ENCODE measurements at regions not wholly inside any gene's neighbourhood (a gene's known extent, or its start where the extent isn't known, plus 50 kb on each side); places are given as distances from the start of the nearest gene placed in this dataset.

DNA sequence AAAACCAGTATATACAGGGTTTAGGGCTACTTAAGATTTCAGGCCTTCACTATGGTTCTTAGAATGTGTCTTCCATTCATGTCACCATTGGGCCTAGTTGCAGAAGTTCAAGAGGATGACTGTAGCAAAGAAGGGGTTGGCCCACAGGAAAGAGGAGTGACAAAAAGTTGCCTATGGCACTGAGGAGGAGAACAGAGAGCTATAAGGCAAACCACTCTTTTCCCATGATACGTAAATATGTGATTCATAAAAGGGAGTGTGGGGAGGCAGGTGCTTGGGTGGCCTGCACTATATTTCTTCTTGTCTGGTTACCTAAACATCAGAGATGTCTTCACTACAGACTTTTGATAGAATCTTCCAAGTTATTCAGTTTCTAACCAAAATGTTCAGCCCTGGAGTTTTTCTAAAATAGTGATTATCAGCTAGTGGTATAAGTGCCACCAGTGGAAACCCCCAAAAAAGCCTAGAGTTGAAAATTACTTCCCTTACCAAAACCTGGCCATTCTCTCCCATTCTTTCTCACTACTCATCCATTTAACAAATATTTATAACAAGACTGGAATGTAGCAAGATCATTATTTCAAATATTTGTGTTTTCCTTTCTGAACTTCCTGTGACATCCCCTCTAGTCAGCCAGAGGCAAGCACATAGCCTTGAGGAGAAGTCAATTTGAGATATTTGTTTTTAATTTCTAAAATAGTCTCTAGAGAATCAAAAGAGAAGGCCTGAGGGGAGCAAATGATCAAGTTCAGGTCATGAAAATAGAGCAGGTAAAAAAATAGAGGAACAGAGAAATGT lies 367.4 kb downstream of the EFNA5 start:
- H3K4me3 ChIP-seq, result no peak overlapping the region
- no peaks in the 10 kb centered on the region for H3K27me3 ChIP-seq
- DNase-seq, result no peak
- no peaks in the 10 kb centered on the region for H3K36me3 ChIP-seq
- H3K4me1 ChIP-seq, result no peaks in the 10 kb centered on the region
- H3K27ac ChIP-seq, result no peak overlapping the region
- H3K9me3 ChIP-seq (replicated peaks), result no peaks in the 10 kb centered on the region

- Histone ChIP-seq H3K4me1 (no peaks in the 10 kb centered on the region), H3K9me3 (replicated peaks) (no peaks in the 10 kb centered on the region), H3K4me3 (no peak overlapping the region), H3K36me3 (no peaks in the 10 kb centered on the region), H3K27ac (no peak overlapping the region), H3K27me3 (no peaks in the 10 kb centered on the region)
- DNase-seq, result no peak
Measured at GRCh38 chr5:107302441-107302840, 368.3 kb downstream of the EFNA5 start.

- Histone ChIP-seq H3K36me3 (no peaks in the 10 kb centered on the region), H3K4me3 (no peak overlapping the region), H3K9me3 (replicated peaks) (no peaks in the 10 kb centered on the region), H3K27me3 (no peaks in the 10 kb centered on the region), H3K27ac (no peak overlapping the region), H3K4me1 (no peaks in the 10 kb centered on the region)
- no peak for DNase-seq
Measured at GRCh38 chr5:107301999-107302398, 368.7 kb downstream of the EFNA5 start.

GRCh38 chr5:107300721-107301327 lies 369.9 kb downstream of the EFNA5 start:
- no peaks in the 10 kb centered on the region for H3K36me3 ChIP-seq
- no peak overlapping the region for H3K4me3 ChIP-seq
- DNase-seq, result no peak
- no peak overlapping the region for H3K27ac ChIP-seq
- H3K9me3 ChIP-seq (replicated peaks), result no peaks in the 10 kb centered on the region
- H3K27me3 ChIP-seq, result no peaks in the 10 kb centered on the region
- H3K4me1 ChIP-seq, result no peaks in the 10 kb centered on the region

DNA sequence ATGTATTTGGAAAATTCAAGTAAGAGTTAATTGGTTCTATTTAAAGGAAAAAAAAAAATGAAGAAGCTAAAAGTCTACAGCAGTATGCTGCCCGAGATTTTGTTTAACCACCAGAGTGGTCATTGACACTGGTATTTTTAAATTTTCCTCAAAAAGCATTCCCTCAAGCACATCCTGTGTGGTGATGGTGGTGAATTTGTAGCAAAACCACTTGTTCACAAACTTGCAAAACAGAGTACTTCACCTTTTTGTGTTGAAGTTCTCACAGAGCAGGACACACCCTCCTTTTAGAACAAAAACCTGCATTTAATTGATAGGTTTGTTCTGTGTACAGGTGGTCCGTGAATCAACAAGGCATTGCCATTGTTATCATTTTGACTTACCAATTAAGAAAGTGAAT lies 374.2 kb downstream of the EFNA5 start:
- no peaks in the 10 kb centered on the region for H3K4me1 ChIP-seq
- no peak overlapping the region for H3K27ac ChIP-seq
- H3K36me3 ChIP-seq, result no peaks in the 10 kb centered on the region
- H3K27me3 ChIP-seq, result no peaks in the 10 kb centered on the region
- DNase-seq, result no peak
- H3K4me3 ChIP-seq, result no peak overlapping the region
- H3K9me3 ChIP-seq (replicated peaks), result no peaks in the 10 kb centered on the region

DNA sequence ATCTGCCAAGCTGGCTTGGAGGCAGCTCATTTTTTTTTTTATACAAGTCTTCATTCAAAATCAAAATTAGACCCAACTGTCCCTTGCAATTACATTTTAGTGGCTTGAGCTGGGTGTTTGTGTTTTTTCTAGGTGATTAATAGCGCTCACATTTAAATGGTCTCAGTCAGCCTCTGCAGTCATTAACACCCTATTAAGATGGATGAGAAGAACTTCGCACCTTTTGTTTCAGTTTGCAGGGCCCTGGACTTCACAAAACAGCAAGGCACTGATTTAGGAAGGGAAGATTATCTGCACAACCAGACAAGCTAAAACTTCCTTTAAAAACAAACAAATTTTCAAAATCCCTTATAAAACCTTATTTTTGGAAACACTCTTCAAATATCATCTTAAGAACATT lies 374.8 kb downstream of the EFNA5 start:
- no peak overlapping the region for H3K4me3 ChIP-seq
- no peaks in the 10 kb centered on the region for H3K36me3 ChIP-seq
- no peaks in the 10 kb centered on the region for H3K4me1 ChIP-seq
- no peak for DNase-seq
- no peaks in the 10 kb centered on the region for H3K27me3 ChIP-seq
- H3K9me3 ChIP-seq (replicated peaks), result no peaks in the 10 kb centered on the region
- H3K27ac ChIP-seq, result no peak overlapping the region

- Histone ChIP-seq H3K4me3 (no peak overlapping the region), H3K36me3 (no peaks in the 10 kb centered on the region), H3K27me3 (no peaks in the 10 kb centered on the region), H3K27ac (no peak overlapping the region), H3K4me1 (no peaks in the 10 kb centered on the region), H3K9me3 (replicated peaks) (no peaks in the 10 kb centered on the region)
- DNase-seq, result no peak
Measured at GRCh38 chr5:107294669-107295068, 376.1 kb downstream of the EFNA5 start.

GRCh38 chr5:107294211-107294550 lies 376.6 kb downstream of the EFNA5 start:
- Histone ChIP-seq H3K36me3 (no peaks in the 10 kb centered on the region), H3K27me3 (no peaks in the 10 kb centered on the region), H3K4me1 (no peaks in the 10 kb centered on the region), H3K27ac (no peak overlapping the region), H3K9me3 (replicated peaks) (no peaks in the 10 kb centered on the region), H3K4me3 (no peak overlapping the region)
- DNase-seq, result no peak

DNA sequence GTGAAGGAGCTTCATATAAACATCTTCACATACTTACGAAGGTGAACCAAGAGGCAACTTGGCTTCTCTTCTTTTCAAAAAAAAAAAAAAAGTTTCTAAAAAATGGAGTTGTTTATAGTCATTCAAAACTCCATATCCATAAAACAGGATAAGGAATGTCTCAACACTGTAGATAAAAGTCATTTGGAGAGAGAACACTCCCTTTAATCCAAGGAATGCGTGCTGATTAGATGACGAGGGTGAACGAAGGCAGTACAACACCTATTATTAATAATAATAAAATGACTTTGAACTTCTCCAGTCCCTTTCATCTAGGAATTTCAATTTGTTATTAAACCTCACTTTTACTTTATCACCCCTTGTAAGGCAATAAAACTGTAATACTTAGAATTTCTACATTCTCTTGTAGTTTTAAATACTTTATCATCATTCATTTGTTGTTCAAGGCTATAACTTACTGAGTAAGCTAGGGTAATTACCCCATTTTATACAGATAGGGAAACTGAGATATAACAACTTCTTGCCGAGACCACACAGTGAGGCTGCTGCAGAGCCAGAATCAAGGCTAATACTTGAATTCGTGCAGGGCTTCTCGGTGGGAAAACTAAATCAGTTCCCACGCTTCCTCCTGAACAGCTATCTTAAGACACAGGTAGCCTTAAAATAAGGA lies 377.1 kb downstream of the EFNA5 start:
- H3K27ac ChIP-seq, result no peak overlapping the region
- no peak overlapping the region for H3K4me3 ChIP-seq
- DNase-seq, result no peak
- no peaks in the 10 kb centered on the region for H3K27me3 ChIP-seq
- H3K9me3 ChIP-seq (replicated peaks), result no peaks in the 10 kb centered on the region
- no peaks in the 10 kb centered on the region for H3K36me3 ChIP-seq
- H3K4me1 ChIP-seq, result no peaks in the 10 kb centered on the region

- no peaks in the 10 kb centered on the region for H3K27me3 ChIP-seq
- H3K9me3 ChIP-seq (replicated peaks), result no peaks in the 10 kb centered on the region
- DNase-seq, result no peak
- H3K36me3 ChIP-seq, result no peaks in the 10 kb centered on the region
- no peak overlapping the region for H3K27ac ChIP-seq
- no peaks in the 10 kb centered on the region for H3K4me1 ChIP-seq
- H3K4me3 ChIP-seq, result no peak overlapping the region
Measured at GRCh38 chr5:107291866-107292265, 378.9 kb downstream of the EFNA5 start.

DNA sequence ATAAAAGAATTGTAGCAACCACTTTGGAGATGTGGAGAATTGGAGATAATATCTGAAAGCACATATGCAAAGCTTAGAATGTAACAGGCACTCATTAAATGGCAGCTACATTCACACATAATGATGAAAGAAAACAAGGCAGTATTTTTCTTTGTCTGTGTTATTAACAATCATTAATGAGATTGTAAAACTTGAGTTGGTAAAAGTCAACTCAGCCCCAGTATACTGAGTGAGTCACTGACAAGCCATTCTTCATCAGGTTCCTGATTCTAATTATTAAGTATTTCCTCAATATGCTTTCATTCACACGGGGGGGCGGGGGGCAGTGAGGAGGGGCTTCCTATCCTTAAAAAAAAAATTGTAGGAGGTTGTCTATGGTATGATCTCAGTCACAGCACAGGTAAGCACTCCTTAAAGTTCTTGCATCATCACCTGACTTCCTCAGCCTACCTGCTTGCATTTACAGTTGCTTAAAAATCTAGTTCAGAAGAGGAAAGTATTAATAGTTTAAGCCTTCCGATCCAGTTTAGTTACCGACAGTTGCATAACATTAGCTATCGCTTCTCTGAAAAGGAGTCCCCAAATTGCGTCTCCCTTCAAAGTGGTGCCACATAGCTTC lies 379.8 kb downstream of the EFNA5 start:
- DNase-seq, result no peak
- Histone ChIP-seq H3K36me3 (no peaks in the 10 kb centered on the region), H3K4me3 (no peak overlapping the region), H3K9me3 (replicated peaks) (no peaks in the 10 kb centered on the region), H3K27ac (no peak overlapping the region), H3K27me3 (no peaks in the 10 kb centered on the region), H3K4me1 (no peaks in the 10 kb centered on the region)

DNA sequence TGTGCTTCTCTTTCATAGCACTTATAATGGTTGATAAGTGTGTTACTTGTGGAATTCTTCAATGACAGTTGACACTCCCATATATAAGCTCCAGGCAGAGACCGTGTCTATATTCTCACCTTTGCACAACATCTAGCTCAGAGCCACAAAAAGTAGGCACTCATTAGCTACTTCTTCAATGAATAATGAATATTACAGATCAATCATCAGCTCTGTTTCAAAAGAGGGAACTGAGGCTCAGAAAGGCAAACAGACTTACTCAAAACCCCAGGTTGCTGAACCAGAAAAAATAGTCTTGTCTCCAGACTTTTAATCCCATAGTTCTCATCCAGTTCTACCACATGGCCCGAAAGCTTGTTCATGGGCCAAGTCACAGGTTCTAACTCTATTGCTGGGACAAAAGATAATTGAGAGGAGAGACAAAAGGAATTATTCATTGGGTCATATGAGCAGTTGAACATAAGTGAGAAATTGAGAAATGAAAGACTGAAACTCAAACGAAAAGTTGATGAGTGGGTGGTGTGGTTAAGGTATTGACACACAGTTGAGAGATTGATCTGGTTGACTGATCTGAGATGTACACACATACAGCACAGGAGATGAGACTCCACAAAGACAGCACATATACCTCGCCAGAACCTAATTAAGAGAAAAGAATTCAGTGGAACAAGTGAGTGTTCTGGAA lies 381.6 kb downstream of the EFNA5 start:
- Histone ChIP-seq H3K27ac (no peak overlapping the region), H3K36me3 (no peaks in the 10 kb centered on the region)
- DNase-seq, result no peak

GRCh38 chr5:107286447-107287098 lies 384.2 kb downstream of the EFNA5 start:
- no peak for DNase-seq
- Histone ChIP-seq H3K27me3 (no peaks in the 10 kb centered on the region), H3K4me1 (no peaks in the 10 kb centered on the region), H3K4me3 (no peak overlapping the region), H3K9me3 (replicated peaks) (no peaks in the 10 kb centered on the region; the same call in 1 of the 2 replicates), H3K36me3 (no peaks in the 10 kb centered on the region), H3K27ac (no peak overlapping the region)

More for the DNA sequence above, 381.6 kb downstream of the EFNA5 start:
- H3K4me1 ChIP-seq, result no peaks in the 10 kb centered on the region
- no peaks in the 10 kb centered on the region for H3K27me3 ChIP-seq
- no peak overlapping the region for H3K4me3 ChIP-seq
- no peaks in the 10 kb centered on the region; the same call in 1 of the 2 replicates for H3K9me3 ChIP-seq (replicated peaks)

- Histone ChIP-seq H3K4me3 (no peak overlapping the region), H3K27me3 (no peaks in the 10 kb centered on the region), H3K4me1 (no peaks in the 10 kb centered on the region), H3K9me3 (replicated peaks) (no peaks in the 10 kb centered on the region; the same call in 1 of the 2 replicates), H3K27ac (no peak overlapping the region), H3K36me3 (no peaks in the 10 kb centered on the region)
- DNase-seq, result no peak
Measured at GRCh38 chr5:107285772-107286171, 385.0 kb downstream of the EFNA5 start.

Data from SJCRH30 (cell line).